Activated gamma-delta T cell treated with Interleukin-2 at 50 U/mL for 16 hours (primary cell): ENCODE measurements at regions not wholly inside any gene's neighbourhood (a gene's known extent, or its start where the extent isn't known, plus 50 kb on each side); places are given as distances from the start of the nearest gene placed in this dataset.

Experiments
- DNase-seq: peaks from one replicate; pipeline ENCODE4 v3.0.0-alpha.2; 2020

DNA sequence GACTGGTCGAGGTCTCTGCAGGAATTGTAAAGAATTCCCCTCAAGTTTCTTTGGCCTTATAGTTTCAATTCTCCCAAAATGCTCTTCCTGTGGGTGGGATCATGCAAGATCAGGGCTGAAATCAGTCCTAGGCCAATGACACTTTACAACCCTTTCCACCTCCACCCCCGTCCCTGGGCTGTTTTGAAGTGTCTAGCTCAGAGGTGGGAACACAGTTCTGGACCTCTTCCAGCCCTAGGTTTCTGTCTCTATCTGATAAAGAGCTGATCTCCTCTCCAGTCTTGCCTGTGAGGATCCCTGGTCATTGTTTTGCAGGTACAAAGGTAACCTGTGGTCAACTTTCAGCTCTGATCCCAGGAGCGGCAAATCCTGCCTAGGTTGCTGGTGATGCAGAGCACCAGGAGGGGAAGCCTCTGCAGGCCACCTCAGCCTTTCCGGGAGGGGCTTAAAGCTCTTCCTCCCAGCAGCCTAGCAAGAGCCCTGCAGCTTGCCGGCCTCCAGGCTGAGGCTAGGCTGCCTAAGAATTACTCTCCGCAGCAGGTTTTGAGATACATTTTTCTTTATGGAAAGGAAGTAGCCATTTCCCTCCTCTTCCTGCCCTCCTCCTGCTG lies 69.8 kb upstream of the WIPF1 start:
- no peak for DNase-seq

DNA sequence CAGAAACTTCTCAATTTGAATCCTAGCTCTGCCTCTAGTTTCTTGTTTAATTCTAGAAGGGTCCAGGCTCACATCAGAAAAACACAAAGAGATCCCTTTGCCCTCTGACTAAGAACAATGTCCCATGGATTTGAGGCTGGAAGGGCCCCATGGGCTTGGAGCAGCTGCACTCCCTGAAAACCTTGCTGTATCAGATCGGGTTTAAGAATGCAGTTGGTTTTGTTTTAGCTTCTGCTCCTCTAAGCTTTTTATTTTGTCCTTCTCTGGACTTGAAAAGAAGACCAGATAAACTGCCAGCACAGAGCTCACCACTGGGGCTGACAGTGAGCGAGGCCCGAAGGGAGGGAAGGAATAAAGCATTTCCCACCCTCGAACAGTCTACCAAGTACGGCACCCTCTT lies 69.2 kb upstream of the WIPF1 start:
- DNase-seq: no peak

- no peak for DNase-seq
These were observed 68.7 kb upstream of the WIPF1 start for GRCh38 chr2:174666312-174666711.

DNA sequence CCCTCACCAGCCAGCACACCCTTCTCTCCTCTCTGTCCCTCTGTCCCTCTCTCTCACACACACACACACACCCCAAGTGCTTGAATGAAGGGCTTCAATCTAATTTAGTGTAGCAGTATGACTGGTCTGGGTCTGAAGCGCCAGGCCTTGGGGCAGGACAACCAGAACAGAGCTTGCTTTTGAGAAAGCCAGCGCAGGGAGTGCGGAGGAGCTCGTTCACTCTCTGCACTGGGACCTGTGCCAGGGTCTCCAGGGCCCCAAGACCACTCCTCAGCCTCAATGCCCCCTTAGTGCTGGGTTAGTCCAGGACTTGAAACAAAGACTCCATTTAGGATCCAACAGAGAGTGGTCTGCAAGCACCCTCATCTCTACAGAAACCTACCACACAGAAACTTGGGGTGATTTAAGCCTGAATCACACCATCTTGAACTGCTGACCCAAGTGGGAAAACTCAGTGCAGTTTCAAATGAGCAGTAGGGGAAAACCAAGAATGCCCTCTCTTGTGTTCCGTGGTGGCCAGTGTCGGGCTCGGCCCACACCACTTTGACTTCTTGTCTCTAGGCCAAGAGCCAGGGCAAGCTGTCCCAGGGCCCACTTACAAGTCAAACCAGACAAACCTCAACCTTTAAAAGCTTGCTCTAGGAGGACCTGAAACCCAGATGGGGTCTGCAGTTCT lies 66.6 kb upstream of the WIPF1 start:
- DNase-seq: no peak

GRCh38 chr2:174663550-174663949 lies 65.9 kb upstream of the WIPF1 start:
- DNase-seq: no peak

- DNase-seq: no peak
These were observed 65.3 kb upstream of the WIPF1 start for GRCh38 chr2:174662859-174663258.

GRCh38 chr2:174662459-174662858 lies 64.9 kb upstream of the WIPF1 start:
- DNase-seq: no peak

DNA sequence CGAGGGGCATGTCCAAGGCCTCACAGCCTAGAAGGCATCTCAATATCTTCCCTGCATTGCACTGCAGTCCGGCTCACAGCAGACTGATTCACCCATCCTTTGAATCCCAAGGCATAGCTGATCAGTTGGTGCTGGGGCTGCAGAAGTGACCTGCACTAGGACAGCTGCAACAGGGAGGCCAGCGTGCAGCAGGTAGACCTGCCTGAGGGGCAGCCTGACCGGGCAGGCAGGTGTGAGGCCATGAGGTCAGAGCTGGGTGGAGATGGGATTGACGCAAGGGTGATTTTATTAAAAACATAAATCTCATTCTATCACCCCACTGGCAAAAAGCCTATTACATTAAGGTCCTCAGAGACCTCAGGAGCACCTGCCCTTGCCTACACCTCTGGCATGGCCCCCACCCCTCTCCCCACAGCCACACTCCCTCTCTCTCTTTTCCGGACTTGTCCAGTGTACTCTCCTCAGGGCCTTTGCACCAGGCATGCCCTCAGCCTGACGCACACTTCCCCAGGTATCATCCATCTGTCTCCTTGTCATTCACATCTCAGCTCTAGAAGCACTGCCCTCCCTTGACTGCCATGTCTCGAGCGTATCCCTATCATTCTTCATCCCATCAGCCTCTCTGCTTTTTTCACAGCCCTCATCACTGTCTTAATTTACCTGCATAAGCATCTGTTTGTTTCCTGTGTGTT lies 63.5 kb upstream of the WIPF1 start:
- no peak for DNase-seq

DNA sequence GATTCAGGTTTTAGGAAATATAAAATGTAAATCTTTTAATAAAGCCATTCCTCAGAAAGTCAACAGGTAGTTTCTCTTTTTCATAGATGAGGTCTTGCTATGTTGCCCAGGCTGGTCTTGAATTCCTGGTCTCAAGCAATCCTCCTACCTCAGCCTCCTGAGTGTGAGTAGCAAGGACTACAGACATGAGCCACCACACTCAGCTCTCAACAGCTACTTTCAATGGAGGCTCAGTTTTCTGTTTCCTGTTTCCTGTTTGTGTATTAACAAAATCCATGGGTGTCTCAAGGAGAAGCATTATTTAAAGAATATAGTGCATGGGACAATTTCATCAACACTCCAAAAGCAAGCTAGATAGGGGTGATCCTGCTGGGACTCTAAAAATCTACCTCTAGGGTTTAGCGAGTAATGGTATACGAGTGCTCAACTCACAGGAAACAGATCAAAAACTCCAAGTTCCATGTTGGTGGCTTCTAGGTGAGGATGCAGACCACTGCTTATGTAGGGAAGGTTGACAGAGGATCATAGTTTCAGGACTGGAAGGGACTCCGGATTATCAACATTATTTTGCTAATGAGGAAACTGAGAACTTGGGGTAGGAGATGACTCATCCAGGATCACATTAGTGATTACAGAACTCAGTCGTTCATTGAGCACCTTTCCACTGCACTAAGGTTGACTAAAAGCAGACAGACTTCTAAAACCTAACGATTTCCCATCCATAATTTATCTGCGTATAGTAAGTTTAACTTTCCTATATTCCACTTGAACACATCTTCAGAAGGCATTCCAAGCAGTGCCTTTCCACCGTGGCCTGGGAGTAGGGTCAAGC lies 61.7 kb upstream of the WIPF1 start:
- no peak for DNase-seq

GRCh38 chr2:174656676-174657176 lies 59.1 kb upstream of the WIPF1 start:
- no peak for DNase-seq

DNA sequence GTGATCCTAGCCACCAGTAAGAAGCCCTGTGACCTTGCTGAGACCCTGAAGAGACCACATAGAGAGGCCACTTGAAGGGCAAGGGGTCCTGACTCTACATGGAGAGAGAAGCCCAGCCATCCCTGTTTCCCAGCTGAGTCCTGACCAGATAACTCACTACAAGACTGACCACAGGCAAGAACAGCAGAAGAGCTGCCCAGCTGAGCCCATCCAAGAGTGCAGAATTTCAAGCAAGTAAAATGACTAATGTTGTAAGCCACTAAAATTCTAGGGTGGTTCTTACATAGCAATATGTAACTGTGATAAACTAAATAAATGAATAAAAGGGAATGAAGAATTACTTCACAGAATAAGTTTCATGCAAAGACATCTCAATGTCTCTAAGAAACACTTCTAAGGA lies 58.4 kb upstream of the WIPF1 start:
- no peak for DNase-seq

- no peak for DNase-seq
These were observed 56.9 kb upstream of the WIPF1 start for GRCh38 chr2:174654419-174654941.

DNA sequence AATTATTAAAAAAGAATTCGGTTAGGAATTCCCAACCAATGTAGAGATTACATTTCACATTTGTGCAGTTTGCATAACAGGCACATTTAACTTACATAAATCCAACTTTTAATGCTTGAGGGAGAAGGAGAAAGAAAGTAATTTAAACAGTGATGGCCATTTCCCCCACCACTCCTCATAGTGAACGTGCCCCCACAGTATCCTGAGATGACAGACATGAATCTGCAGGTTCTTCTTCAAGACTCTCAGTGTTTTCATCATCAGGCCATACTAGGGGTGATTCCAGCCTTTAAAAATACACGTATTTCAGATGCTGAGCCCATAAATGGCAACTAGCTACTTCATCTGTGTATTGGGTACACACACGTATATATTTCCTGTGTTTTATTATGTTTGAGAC lies 51.3 kb upstream of the WIPF1 start:
- no peak for DNase-seq
